AG10803 (cell line): ENCODE measurements at regions not wholly inside any gene's neighbourhood (a gene's known extent, or its start where the extent isn't known, plus 50 kb on each side); places are given as distances from the start of the nearest gene placed in this dataset.
"Not testable (repeated sequence)": the region's sequence is repeated elsewhere in the genome, so short reads cannot be mapped to it uniquely, and the experiment has no call there.

Experiments
- DNase-seq: peaks from one replicate; pipeline ENCODE4 v3.0.0; 2010; ENCODE audit warnings: low read depth
- H3K4me3 ChIP-seq: 2 replicates; pipeline ENCODE4 v1.5.1; 2011; ENCODE audit warnings: mild to moderate bottlenecking, low read length, control low read depth
- TF ChIP-seq, protein P1 (sequence below): conservative IDR thresholded peaks from 2 replicates; pipeline ENCODE4 v1.5.1; 2011; ENCODE audit warnings: mild to moderate bottlenecking, low read length, control low read depth, inconsistent platforms

DNA sequence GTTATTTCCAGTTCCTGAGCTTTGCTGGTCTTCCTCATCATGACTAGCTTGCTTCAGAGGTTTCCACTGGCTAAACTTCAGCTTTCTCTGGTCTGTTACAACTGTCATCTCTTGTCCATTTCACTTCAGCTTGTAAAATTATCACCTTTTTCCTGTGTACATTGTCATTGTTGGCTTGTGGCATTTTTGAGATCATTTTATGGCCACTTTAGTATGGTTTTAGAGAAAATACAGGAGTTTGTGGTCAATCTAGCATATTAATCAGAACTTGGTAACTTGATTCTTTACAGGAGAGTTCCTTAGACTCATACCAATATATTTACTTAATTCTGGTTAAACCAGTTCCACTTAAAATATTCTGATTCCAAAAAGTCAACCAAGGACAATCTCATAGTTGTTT, 235.9 kb upstream of the KITLG start:
- no peak overlapping the region for H3K4me3 ChIP-seq
- TF ChIP-seq, protein P1, sequence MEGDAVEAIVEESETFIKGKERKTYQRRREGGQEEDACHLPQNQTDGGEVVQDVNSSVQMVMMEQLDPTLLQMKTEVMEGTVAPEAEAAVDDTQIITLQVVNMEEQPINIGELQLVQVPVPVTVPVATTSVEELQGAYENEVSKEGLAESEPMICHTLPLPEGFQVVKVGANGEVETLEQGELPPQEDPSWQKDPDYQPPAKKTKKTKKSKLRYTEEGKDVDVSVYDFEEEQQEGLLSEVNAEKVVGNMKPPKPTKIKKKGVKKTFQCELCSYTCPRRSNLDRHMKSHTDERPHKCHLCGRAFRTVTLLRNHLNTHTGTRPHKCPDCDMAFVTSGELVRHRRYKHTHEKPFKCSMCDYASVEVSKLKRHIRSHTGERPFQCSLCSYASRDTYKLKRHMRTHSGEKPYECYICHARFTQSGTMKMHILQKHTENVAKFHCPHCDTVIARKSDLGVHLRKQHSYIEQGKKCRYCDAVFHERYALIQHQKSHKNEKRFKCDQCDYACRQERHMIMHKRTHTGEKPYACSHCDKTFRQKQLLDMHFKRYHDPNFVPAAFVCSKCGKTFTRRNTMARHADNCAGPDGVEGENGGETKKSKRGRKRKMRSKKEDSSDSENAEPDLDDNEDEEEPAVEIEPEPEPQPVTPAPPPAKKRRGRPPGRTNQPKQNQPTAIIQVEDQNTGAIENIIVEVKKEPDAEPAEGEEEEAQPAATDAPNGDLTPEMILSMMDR, result no peak
- DNase-seq, result peak; percentile 12

DNA sequence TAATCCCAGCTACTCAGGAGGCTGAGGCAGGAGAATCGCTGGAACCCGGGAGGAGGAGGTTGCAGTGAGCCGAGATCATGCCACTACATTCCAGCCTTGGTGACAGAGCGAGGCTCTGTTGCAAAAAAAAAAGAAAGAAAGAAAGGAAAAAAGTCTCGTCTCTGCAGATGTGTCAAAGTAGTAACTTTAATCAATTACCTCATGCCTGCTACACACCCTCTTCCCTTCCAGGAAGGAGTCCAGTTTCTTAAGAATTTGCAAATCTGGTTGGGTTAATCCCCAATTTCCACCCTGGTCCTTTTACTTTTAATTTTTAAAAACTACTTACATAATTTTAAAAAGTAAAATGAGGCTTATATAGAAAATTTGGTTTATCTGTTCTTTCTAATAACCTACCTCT, 234.5 kb upstream of the KITLG start:
- no peak for DNase-seq
- H3K4me3 ChIP-seq, result no peak overlapping the region
- TF ChIP-seq, protein P1, result no peak

DNA sequence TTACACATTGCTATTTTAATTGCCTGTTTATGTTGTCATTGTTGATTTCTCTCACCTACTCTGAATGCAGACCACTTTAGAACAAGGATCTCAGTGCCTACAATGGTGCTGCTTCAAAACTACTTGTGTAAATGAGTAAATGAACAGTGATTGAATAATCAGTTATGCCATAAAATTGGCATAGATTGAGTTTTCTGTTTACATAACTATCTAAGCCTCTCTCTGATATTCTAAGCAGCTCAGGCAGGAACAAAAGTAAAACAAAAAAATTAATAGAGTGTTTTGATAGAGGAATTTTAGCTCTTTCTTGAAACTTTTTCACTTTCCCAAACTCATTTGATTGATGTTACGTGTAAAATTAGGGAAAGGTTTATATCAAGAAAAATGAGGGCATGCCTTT, 232.3 kb upstream of the KITLG start:
- TF ChIP-seq, protein P1, result no peak
- no peak for DNase-seq
- H3K4me3 ChIP-seq, result no peak overlapping the region

DNA sequence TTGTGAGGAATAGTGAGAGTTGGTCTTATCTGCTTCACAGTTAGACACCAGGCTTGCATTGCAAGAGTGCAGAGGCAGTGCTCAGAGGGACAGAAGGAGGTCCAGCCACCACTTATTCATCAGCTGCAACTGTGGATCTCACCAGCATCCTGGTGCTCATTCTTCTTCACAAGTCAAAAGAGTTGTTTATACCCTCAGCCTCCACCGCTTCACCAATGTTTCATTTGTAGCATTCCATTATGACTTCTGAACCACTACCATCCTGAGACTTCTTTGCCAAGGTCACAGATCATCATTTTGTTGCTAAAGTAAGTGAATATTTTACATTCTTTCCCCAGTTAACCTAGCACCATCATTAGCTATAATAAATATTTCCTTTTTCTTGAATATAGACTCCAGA, 230.5 kb upstream of the KITLG start:
- peak; percentile 65 for DNase-seq
- H3K4me3 ChIP-seq, result no peak overlapping the region
- TF ChIP-seq, protein P1, result no peak

DNA sequence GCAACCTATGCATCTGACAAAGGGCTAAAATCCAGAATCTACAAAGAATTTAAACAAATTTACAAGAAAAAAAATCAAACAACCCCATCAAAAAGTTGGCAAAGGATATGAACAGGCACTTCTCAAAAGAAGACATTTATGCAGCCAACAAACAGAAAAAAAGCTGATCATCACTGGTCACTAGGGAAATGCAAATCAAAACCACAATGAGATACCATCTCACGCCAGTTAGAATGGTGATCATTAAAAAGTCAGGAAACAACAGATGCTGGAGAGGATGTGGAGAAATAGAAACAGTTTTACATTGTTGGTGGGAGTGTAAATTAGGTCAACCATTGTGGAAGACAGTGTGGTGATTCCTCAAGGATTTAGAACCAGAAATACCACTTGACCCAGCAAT, 229.6 kb upstream of the KITLG start:
- peak; percentile 60 for DNase-seq
- not testable (repeated sequence) for H3K4me3 ChIP-seq

DNA sequence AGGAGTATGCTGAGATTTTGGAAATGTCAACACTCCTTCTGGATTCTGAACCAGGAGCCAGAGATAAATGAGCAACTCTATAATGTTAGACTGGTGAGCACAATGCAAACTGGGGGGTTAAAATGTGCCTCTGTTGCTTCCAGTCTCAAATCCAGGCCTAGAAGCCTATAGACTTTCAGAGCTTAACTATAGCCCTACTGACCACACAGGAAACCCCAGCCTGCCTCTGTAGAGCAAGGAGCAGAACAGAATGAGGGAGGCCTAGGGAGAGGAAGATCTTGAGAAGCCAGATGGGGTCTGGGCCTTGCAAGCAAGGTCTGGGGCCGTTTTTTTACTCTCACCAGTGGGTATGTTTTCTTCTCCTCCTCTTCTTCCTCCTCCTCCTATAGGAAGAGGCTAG, 225.4 kb upstream of the KITLG start:
- no peak overlapping the region for H3K4me3 ChIP-seq
- DNase-seq, result peak; percentile 64
- TF ChIP-seq, protein P1, result no peak

DNA sequence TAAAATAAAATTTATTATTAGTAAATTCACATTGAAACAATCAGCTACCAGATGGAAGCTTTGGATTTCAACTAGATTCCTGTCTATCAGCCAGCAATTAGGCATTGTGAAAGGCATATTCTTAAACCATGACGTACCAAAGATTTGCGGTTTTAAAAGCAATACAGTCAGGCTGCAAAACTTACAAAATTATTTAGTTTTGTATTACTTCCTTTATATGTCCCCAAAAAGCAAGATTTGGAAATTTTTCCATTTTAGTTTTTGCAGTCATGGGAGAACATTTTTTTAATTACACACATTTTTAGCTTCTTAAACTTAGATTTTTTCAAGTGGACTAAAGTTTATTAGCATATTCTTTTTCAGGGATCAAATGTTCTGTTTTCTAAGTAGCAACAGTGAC, 225.0 kb upstream of the KITLG start:
- peak; percentile 92 for DNase-seq
- no peak overlapping the region for H3K4me3 ChIP-seq
- TF ChIP-seq, protein P1, result no peak

DNA sequence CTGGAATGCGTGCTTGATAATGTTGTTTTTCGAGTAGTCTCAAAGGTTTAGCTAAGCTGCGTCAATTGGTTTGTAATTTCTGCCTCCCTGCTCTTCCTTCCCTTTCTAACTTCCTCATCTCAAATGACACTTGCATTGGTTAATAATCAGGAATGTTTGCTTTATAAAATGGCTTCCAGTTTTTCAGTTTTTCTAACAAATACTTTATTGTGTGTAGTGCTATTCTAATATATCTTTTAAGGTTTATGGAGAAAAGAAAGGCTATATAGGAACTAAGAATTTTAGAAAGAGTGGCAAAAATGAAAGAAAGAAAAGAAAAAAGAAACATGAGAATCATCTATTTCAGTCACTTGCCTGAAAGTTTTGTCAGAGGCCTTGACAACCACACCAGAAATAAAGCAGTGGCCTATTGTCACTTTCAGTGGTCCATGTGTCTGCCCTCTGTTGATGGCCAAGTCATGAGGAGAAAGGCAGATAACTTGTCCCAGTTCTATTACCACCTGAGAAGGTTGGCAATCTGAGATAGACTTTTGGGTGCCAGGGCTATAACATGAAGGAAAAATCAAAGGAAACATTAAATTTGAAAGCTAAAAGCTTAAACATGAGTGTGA, 221.9 kb upstream of the KITLG start:
- no peak overlapping the region for H3K4me3 ChIP-seq
- TF ChIP-seq, protein P1, result no peak
- DNase-seq, result no peak
